Testis (tissue), 2 donors: ENCODE measurements at regions not wholly inside any gene's neighbourhood (a gene's known extent, or its start where the extent isn't known, plus 50 kb on each side); places are given as distances from the start of the nearest gene placed in this dataset.

Experiments used
- DNase-seq: peaks from one replicate; pipeline ENCODE4 v3.0.0-alpha.2; 2019
- H3K27ac ChIP-seq, 2 donors: fragments of 200-600 bp; sonication (generic); one replicate each; pipeline ENCODE4 v1.5.1; 2019
- H3K27me3 ChIP-seq: fragments of 200-600 bp; sonication (generic); one replicate; pipeline ENCODE4 v1.5.1; 2019
- H3K36me3 ChIP-seq: fragments of 200-600 bp; sonication (generic); one replicate; pipeline ENCODE4 v1.5.1; 2017; ENCODE audit warnings: low read depth; ENCODE audit errors: missing control alignments
- H3K4me1 ChIP-seq: fragments of 200-600 bp; sonication (generic); one replicate; pipeline ENCODE4 v1.5.1; 2019
- H3K4me3 ChIP-seq, 2 donors: fragments of 200-600 bp; sonication (generic); one replicate each; pipeline ENCODE4 v1.5.1; 2017 to 2019
- H3K9me3 ChIP-seq: fragments of 200-600 bp; sonication (generic); one replicate; pipeline ENCODE4 v1.5.1; 2017
- POLR2A ChIP-seq: fragments of 450-650 bp; IDR thresholded peaks from one replicate; pipeline ENCODE4 v1.6.1; 2017; ENCODE audit warnings: antibody characterized with exemption, mild to moderate bottlenecking, moderate library complexity
- WGBS, 2 donors: methylation state at CpG; one replicate each; pipeline ENCODE4 v1.1.5; 2018; 5-methylcytosine and 5-hydroxymethylcytosine counted together
- intact Hi-C: fragments of 100-400 bp; cut with DNase I; formaldehyde crosslinking; loops from one replicate; pipeline ENCODE4 v1.15.1; 2023; ENCODE audit warnings: low total_unique reads
- TF ChIP-seq, protein P1 (sequence below), 3 experiments: fragments of 450-650 bp in 2 of 3; fragments of 200-600 bp in 1 of 3; sonication (generic) in 1 of 3; IDR thresholded peaks; one replicate each; pipeline ENCODE4 v1.5.1; 2016 to 2019; ENCODE audit warnings: antibody characterized with exemption in 3 of 3, mild to moderate bottlenecking in 2 of 3, moderate library complexity in 1 of 3

DNA sequence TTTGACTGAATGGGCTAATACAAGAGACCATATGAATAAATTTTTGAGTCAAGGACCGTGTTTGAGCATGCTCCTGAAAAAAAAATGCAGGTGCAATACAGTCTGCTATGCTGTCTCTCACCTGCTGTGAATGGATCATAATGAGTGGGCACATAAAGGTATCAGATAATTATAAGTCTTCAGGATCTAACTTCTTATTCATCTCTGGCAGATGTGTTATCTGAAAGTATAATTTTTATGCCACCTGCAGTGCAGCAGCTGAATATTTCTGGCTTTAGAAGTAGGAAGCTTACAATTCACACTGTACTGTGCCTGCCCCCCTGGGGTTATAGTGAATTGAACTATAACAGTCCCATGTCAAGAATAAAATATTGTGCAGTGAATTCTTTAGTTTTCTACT lies 333.3 kb downstream of the MRPL39 start:
- no peaks in the 10 kb centered on the region for H3K36me3 ChIP-seq

GRCh38 chr21:25254491-25255174 lies 352.6 kb downstream of the MRPL39 start:
- Histone ChIP-seq H3K4me1 (no peaks in the 10 kb centered on the region), H3K36me3 (no peaks in the 10 kb centered on the region), H3K4me3 (no peak overlapping the region), H3K9me3 (no peaks in the 10 kb centered on the region), H3K27ac (no peak overlapping the region), H3K27me3 (no peaks in the 10 kb centered on the region)
- no peak for TF ChIP-seq POLR2A
- TF ChIP-seq, protein P1, sequence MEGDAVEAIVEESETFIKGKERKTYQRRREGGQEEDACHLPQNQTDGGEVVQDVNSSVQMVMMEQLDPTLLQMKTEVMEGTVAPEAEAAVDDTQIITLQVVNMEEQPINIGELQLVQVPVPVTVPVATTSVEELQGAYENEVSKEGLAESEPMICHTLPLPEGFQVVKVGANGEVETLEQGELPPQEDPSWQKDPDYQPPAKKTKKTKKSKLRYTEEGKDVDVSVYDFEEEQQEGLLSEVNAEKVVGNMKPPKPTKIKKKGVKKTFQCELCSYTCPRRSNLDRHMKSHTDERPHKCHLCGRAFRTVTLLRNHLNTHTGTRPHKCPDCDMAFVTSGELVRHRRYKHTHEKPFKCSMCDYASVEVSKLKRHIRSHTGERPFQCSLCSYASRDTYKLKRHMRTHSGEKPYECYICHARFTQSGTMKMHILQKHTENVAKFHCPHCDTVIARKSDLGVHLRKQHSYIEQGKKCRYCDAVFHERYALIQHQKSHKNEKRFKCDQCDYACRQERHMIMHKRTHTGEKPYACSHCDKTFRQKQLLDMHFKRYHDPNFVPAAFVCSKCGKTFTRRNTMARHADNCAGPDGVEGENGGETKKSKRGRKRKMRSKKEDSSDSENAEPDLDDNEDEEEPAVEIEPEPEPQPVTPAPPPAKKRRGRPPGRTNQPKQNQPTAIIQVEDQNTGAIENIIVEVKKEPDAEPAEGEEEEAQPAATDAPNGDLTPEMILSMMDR (IDR thresholded peaks at IDR 0.05): no peak
- 93% methylated on average over 5 of the region's 5 CpGs for WGBS, 2 donors
- DNase-seq: no peak
- intact Hi-C loops: no loop called here

More for the DNA sequence above, 333.3 kb downstream of the MRPL39 start:
- no peaks in the 10 kb centered on the region for H3K27me3 ChIP-seq
- 67 to 74% methylated on average over 1 of the region's 1 CpG for WGBS, 2 donors
- H3K4me3 ChIP-seq: no peak overlapping the region
- DNase-seq: no peak
- no peaks in the 10 kb centered on the region for H3K4me1 ChIP-seq
- no peaks in the 10 kb centered on the region for H3K9me3 ChIP-seq
- intact Hi-C loops: no loop called here
- H3K27ac ChIP-seq: no peak overlapping the region
- no peak for TF ChIP-seq POLR2A
- TF ChIP-seq, protein P1 (IDR thresholded peaks at IDR 0.05): no peak

- DNase-seq: no peak
- TF ChIP-seq, protein P1 (IDR thresholded peaks at IDR 0.05): no peak
- no peak for TF ChIP-seq POLR2A
- 81 to 100% methylated on average over 1 of the region's 1 CpG for WGBS, 2 donors
- H3K36me3 ChIP-seq: no peaks in the 10 kb centered on the region
- H3K4me1 ChIP-seq: no peaks in the 10 kb centered on the region
- intact Hi-C loops: no loop called here
- H3K27me3 ChIP-seq: no peaks in the 10 kb centered on the region
- no peaks in the 10 kb centered on the region for H3K9me3 ChIP-seq
- no peak overlapping the region for H3K4me3 ChIP-seq
- no peak overlapping the region for H3K27ac ChIP-seq
Measured at GRCh38 chr21:25246546-25246945, 360.7 kb downstream of the MRPL39 start.

GRCh38 chr21:25244735-25245134 lies 362.5 kb downstream of the MRPL39 start:
- no peak overlapping the region for H3K4me3 ChIP-seq
- WGBS, 2 donors: 83 to 94% methylated on average over 1 of the region's 1 CpG
- intact Hi-C loops: no loop called here
- H3K36me3 ChIP-seq: no peaks in the 10 kb centered on the region
- H3K27me3 ChIP-seq: no peaks in the 10 kb centered on the region
- TF ChIP-seq, protein P1 (IDR thresholded peaks at IDR 0.05): no peak
- no peak for TF ChIP-seq POLR2A
- H3K9me3 ChIP-seq: no peaks in the 10 kb centered on the region
- no peak for DNase-seq
- no peak overlapping the region for H3K27ac ChIP-seq
- no peaks in the 10 kb centered on the region for H3K4me1 ChIP-seq

GRCh38 chr21:25243808-25244207 lies 363.5 kb downstream of the MRPL39 start:
- DNase-seq: no peak
- H3K9me3 ChIP-seq: no peaks in the 10 kb centered on the region
- intact Hi-C loops: no loop called here
- WGBS, 2 donors: 81 to 84% methylated on average over 7 of the region's 7 CpGs
- H3K27ac ChIP-seq: no peak overlapping the region
- no peaks in the 10 kb centered on the region for H3K27me3 ChIP-seq
- no peaks in the 10 kb centered on the region for H3K36me3 ChIP-seq
- no peaks in the 10 kb centered on the region for H3K4me1 ChIP-seq
- H3K4me3 ChIP-seq: no peak overlapping the region
- TF ChIP-seq, protein P1 (IDR thresholded peaks at IDR 0.05): no peak
